RWPE2 (cell line): ENCODE measurements at regions not wholly inside any gene's neighbourhood (a gene's known extent, or its start where the extent isn't known, plus 50 kb on each side); places are given as distances from the start of the nearest gene placed in this dataset.

Source experiments
- ATAC-seq: fragments of 200-7000 bp; cut with Tn5 transposase; 3 replicates; pipeline ENCODE4 v1.9.1; 2021; ENCODE audit warnings: low read depth
- DNase-seq: peaks from one replicate; pipeline ENCODE4 v3.0.0-alpha.2; 2020; ENCODE audit warnings: low spot score
- H3K27ac ChIP-seq: fragments of 450-650 bp; 2 replicates; pipeline ENCODE4 v1.5.1; 2017; ENCODE audit warnings: mild to moderate bottlenecking; ENCODE audit not compliant: poor library complexity, severe bottlenecking
- H3K27me3 ChIP-seq: fragments of 250-450 bp; sonication (Bioruptor Pico); 2 replicates; pipeline ENCODE4 v1.5.1; 2021; ENCODE audit warnings: mild to moderate bottlenecking, moderate library complexity; ENCODE audit not compliant: insufficient read depth, poor library complexity, severe bottlenecking
- H3K36me3 ChIP-seq: fragments of 250-450 bp; sonication (Bioruptor Pico); 2 replicates; pipeline ENCODE4 v1.5.1; 2020; ENCODE audit warnings: low read depth, mild to moderate bottlenecking, moderate library complexity
- H3K4me1 ChIP-seq: fragments of 250-450 bp; sonication (Bioruptor Pico); 2 replicates; pipeline ENCODE4 v1.5.1; 2021; ENCODE audit warnings: mild to moderate bottlenecking, moderate library complexity; ENCODE audit not compliant: insufficient read depth, poor library complexity, severe bottlenecking
- H3K4me3 ChIP-seq: fragments of 250-450 bp; sonication (Bioruptor Pico); 2 replicates; pipeline ENCODE4 v1.5.1; 2021; ENCODE audit warnings: mild to moderate bottlenecking, moderate library complexity; ENCODE audit not compliant: severe bottlenecking
- H3K9me3 ChIP-seq: fragments of 250-450 bp; sonication (Bioruptor Pico); 2 replicates; pipeline ENCODE4 v1.5.1; 2021; ENCODE audit warnings: mild to moderate bottlenecking, moderate library complexity; ENCODE audit not compliant: severe bottlenecking
- TF ChIP-seq, protein P1 (sequence below): fragments of 450-650 bp; IDR thresholded peaks from one replicate; pipeline ENCODE4 v1.5.1; 2017; ENCODE audit warnings: mild to moderate bottlenecking, moderate library complexity; ENCODE audit not compliant: poor library complexity, severe bottlenecking

DNA sequence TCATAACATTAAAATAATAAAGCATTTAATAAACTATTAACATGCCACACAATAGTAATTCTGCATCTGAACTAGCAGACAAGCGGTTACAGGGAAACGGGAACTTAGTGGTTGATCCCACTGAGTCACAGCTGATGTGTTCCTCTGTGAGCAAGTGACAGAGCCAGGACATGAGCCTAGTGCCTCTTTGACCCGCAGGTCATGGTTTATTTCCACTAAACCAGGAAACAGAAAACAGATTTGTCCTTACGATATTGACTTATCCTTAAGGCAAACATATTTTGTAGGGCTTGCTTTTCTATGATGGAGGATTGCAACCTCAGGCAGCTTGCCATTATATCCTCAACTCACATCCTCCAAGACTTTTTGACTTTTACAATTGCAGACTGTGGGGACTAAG, 987.3 kb downstream of the CCSER2 start:
- Histone ChIP-seq H3K27me3 (no peaks in the 10 kb centered on the region), H3K4me1 (no peaks in the 10 kb centered on the region), H3K27ac (no peak overlapping the region), H3K4me3 (no peak overlapping the region), H3K9me3 (no peaks in the 10 kb centered on the region), H3K36me3 (no peaks in the 10 kb centered on the region)
- no peak for DNase-seq
- ATAC-seq: no peak
- TF ChIP-seq, protein P1, sequence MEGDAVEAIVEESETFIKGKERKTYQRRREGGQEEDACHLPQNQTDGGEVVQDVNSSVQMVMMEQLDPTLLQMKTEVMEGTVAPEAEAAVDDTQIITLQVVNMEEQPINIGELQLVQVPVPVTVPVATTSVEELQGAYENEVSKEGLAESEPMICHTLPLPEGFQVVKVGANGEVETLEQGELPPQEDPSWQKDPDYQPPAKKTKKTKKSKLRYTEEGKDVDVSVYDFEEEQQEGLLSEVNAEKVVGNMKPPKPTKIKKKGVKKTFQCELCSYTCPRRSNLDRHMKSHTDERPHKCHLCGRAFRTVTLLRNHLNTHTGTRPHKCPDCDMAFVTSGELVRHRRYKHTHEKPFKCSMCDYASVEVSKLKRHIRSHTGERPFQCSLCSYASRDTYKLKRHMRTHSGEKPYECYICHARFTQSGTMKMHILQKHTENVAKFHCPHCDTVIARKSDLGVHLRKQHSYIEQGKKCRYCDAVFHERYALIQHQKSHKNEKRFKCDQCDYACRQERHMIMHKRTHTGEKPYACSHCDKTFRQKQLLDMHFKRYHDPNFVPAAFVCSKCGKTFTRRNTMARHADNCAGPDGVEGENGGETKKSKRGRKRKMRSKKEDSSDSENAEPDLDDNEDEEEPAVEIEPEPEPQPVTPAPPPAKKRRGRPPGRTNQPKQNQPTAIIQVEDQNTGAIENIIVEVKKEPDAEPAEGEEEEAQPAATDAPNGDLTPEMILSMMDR: no peak

DNA sequence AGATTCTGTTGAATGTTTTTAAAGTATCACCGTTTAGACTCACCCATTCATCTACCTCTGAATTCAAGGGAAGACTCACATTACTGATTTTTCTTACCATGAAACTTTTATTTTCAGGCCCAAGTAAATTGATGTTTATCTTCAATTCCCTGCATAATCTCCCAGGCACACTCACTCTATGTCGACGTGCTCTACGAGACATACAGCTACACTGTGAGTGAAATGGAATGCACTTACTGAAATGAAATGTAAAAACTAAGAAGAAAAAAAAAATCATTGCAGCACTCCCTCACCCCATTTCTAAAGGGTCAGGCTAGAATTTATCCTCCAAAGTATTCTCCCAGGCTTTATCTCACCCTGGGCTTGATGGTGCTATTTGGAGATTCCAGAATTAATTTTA, 987.9 kb downstream of the CCSER2 start:
- no peak for DNase-seq
- no peak overlapping the region for H3K27ac ChIP-seq
- no peaks in the 10 kb centered on the region for H3K36me3 ChIP-seq
- H3K4me1 ChIP-seq: no peaks in the 10 kb centered on the region
- ATAC-seq: no peak
- H3K9me3 ChIP-seq: no peaks in the 10 kb centered on the region
- TF ChIP-seq, protein P1: no peak
- H3K27me3 ChIP-seq: no peaks in the 10 kb centered on the region
- H3K4me3 ChIP-seq: no peak overlapping the region

DNA sequence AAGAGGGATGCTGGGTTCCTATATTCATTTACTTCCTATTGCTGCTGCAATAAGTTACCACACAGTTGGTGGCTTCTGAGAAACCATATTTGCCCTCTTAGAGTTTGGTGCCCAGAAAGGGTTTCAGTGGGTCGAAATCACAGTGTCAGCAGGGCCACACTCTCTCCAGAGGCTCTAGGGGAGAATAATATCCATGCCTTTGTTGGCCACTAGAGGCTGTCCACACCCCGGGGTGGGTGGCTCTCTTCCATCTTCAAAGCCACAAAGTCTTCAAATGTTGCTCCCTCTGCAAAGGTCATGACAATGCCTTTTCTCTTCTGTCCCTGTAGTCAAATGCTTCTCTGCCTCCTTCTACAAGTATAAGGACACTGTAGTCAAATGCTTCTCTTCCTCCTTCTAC, 989.4 kb downstream of the CCSER2 start:
- Histone ChIP-seq H3K4me1 (no peaks in the 10 kb centered on the region), H3K27ac (no peak overlapping the region), H3K4me3 (no peak overlapping the region), H3K36me3 (no peaks in the 10 kb centered on the region), H3K27me3 (no peaks in the 10 kb centered on the region), H3K9me3 (no peaks in the 10 kb centered on the region)
- TF ChIP-seq, protein P1: no peak
- no peak for ATAC-seq
- DNase-seq: no peak

DNA sequence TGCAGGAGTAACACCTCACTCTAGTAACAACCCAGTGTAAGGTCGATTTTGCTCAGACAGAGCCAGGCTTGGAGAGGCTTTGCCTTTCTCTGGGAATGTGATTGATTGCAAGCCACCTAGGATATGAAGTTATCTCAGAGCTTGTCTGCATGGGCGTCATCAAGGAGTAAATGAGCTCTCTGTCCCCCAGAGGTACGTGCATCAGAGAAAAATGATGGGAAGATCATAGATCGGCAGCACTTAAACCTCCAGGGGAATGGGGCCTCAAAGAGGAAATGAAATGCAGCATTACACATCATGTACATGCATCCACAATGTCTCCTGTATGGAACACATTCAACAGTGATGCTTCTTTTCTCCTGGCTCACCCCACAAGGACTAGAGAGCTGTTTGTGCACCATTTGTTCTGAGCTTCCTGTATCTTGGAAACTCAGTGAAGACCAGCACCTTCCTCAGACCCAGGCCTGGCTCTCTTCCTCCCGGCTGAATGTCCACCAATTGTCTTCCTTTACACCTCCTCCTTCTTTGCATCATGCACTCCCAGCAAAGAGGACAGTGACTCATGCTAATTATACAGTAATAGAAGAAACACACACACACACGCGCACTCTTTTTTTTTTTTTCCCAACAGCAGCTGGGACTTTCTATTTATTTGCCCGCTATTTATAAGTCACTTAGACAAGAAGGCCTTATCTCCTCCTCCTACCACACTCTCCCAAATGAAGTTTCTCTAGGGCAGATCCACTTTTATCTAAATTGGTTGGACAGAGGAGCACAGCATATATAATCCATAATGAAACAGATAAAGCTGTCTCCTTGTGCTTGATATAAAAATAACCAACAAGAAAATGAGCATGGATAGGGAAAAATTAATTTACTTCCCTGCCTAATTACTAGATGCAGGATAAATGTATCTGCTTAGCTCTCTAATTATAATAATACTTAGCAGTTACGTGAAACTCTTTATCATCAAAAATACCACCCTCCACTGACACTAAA, 990.7 kb downstream of the CCSER2 start:
- ATAC-seq (no peak), DNase-seq (no peak)
- Histone ChIP-seq H3K27ac (no peak overlapping the region), H3K4me3 (no peak overlapping the region), H3K9me3 (no peaks in the 10 kb centered on the region), H3K4me1 (no peaks in the 10 kb centered on the region), H3K27me3 (no peaks in the 10 kb centered on the region), H3K36me3 (no peaks in the 10 kb centered on the region)
- TF ChIP-seq, protein P1: no peak

DNA sequence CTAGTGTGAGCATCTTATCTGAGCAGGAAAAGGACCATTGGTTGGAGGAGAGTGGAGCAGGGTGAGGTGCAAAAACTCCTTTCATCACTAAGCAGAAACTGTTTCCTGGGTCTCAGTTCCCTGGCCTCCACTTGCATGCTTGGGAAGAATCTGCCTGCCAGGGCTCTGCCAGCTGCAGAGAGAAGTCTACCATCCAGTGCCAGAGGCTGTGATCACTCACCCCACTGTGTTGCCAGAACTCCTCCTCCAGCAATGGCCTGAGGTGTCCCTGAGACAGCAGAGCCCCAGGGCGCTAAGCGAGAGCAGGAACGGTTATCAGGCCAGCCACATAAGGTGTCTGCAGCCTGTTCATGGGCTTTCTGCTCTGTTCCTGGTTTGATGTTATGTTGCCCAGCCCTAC, 991.4 kb downstream of the CCSER2 start:
- Histone ChIP-seq H3K4me1 (no peaks in the 10 kb centered on the region), H3K27me3 (no peaks in the 10 kb centered on the region), H3K9me3 (no peaks in the 10 kb centered on the region), H3K36me3 (no peaks in the 10 kb centered on the region), H3K4me3 (no peak overlapping the region), H3K27ac (no peak overlapping the region)
- TF ChIP-seq, protein P1: no peak
- ATAC-seq (no peak), DNase-seq (no peak)
